Gastrocnemius medialis (tissue), 4 donors: ENCODE measurements at regions not wholly inside any gene's neighbourhood (a gene's known extent, or its start where the extent isn't known, plus 50 kb on each side); places are given as distances from the start of the nearest gene placed in this dataset.

Experiments used
- POLR2A ChIP-seq, 2 donors: fragments of 450-650 bp; IDR thresholded peaks; one replicate each; pipeline ENCODE4 v1.6.1; 2017; ENCODE audit warnings: antibody characterized with exemption in 2 of 2, mild to moderate bottlenecking in 2 of 2, moderate library complexity in 2 of 2
- TF ChIP-seq, protein P1 (sequence below), 5 experiments: fragments of 450-650 bp in 3 of 5; fragments of 200-600 bp in 2 of 5; sonication (generic) in 2 of 5; IDR thresholded peaks in 4 of 5; conservative IDR thresholded peaks in 1 of 5; 1 replicate in 4 of 5; 2 replicates in 1 of 5; pipeline ENCODE4 v1.5.1; 2016 to 2019; ENCODE audit warnings: antibody characterized with exemption in 5 of 5, mild to moderate bottlenecking in 3 of 5, moderate library complexity in 3 of 5

DNA sequence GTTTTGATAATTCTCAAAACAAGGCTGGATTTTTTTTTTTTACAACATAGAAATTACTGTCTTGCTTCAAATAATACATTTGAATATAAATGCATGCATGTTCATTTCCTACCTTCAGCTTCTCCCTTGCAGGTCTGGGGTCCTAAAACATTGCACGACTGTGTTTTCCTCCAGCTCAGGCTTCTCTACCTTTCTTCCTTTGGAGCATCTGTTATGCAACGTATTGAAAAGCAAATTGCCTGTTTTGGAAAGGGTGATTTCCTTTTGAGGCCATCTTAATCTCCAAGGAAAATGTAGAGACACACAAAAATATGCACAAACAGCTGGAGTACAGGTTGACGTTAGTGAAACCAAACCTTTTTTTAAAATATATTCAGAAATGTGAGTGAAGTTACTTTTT is 115.6 kb upstream of the TLL1 start:
- TF ChIP-seq, protein P1, sequence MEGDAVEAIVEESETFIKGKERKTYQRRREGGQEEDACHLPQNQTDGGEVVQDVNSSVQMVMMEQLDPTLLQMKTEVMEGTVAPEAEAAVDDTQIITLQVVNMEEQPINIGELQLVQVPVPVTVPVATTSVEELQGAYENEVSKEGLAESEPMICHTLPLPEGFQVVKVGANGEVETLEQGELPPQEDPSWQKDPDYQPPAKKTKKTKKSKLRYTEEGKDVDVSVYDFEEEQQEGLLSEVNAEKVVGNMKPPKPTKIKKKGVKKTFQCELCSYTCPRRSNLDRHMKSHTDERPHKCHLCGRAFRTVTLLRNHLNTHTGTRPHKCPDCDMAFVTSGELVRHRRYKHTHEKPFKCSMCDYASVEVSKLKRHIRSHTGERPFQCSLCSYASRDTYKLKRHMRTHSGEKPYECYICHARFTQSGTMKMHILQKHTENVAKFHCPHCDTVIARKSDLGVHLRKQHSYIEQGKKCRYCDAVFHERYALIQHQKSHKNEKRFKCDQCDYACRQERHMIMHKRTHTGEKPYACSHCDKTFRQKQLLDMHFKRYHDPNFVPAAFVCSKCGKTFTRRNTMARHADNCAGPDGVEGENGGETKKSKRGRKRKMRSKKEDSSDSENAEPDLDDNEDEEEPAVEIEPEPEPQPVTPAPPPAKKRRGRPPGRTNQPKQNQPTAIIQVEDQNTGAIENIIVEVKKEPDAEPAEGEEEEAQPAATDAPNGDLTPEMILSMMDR (IDR thresholded peaks at IDR 0.05 in 4 of 5, conservative IDR thresholded peaks at IDR 0.05 in 1 of 5) = no peak
- TF ChIP-seq POLR2A (IDR thresholded peaks at IDR 0.05) = no peak
